GM18520 (cell line): ENCODE measurements at regions not wholly inside any gene's neighbourhood (a gene's known extent, or its start where the extent isn't known, plus 50 kb on each side); places are given as distances from the start of the nearest gene placed in this dataset.
"Not testable (repeated sequence)": the region's sequence is repeated elsewhere in the genome, so short reads cannot be mapped to it uniquely, and the experiment has no call there.

ENCODE experiments used
- ATAC-seq: cut with Tn5 transposase; IDR thresholded peaks from one replicate; pipeline ENCODE4 v1.9.1; 2021; ENCODE audit not compliant: unreplicated experiment

DNA sequence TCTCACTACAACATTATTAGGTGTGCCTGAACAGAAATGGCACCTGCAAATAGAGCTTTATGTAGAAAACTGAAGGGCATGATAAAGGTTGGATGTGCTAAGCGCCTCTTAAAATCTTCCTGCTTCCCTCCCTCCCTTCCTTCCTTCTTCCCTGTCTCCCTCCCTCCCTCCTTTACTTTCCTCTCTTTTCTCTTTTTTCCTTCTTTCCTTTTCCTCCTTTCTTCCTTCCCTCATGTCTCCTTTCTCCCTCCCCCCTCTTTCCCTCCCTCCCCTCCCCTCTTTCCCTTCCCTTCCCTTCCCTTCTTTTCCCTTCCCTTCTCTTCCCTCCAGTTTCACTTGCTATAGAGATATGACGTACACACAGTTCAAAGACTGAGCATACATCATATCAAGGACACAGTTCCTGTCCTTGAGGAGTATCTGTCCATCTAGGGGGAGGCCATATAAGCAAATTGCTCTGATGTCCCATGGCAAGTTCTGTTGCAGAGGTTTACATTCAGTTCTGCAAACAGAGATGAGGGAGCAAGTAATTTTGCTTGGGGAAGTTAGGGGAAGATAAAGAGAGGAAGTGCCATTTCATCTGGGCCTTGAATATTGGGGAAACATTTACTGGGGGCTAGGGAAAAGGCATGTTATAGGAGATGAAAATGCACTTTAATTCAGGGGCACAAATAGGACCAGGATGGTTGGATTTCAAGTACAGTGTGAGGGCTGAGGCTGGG is 79.0 kb upstream of the EEF1E1 start:
- ATAC-seq, result no peak

DNA sequence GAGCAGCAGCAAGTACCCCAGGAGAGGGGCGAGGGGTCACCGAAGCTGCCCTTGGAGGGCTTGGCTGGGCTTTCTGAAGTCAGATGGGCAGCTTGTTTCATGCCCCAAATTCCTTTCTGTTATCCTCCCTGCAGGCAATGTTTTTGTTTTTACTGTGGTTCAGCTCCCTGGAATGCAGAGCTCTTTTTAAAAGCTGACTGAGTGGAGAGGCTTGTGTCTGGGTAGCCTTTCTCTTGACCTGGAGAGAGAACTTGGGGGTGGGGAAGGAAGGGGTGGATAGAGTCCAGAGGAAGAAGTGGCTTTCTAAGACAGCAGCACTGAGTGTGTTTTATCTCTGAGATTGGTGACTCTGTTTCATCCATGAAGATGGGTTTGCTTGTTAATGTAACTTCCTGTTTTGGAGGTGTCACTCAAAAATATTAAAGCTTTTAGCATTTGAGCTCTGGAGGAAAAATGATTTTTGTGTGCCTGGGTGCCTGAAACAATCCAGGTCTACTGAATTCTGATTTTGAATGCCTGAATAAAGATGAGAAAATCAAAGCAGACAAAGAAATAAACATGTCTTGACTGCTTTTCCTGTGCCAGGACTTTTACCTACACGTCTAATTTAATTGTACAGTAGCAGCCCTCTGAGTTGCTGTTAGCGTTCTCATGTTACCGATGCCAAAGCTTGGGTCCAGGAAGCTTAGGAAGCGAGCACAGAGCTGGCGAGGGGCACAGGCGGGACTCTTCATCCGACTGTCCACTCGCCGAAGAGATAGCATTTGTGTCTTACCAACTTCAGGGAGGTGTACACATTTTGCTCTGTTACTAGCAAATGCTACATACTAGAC is 78.2 kb upstream of the EEF1E1 start:
- no peak for ATAC-seq

DNA sequence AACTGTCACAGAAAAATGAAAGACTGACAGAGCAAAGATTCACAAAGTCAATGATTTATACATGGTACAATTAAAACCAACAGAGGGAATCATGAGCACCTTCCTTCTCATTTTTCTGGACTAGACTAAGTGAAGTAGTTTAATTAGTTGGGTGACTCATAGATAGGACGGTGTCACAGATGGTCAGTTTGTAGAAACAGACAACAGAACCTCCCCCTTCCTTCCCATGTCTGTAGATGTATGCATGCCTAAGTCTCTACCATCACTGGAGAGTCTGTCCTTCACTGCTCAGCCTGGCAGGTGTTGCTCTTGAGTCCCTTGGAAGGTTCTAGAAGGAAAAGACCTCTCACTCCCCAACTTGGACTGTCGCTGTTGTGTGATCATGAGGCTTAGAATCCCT is 75.4 kb upstream of the EEF1E1 start:
- no peak for ATAC-seq

DNA sequence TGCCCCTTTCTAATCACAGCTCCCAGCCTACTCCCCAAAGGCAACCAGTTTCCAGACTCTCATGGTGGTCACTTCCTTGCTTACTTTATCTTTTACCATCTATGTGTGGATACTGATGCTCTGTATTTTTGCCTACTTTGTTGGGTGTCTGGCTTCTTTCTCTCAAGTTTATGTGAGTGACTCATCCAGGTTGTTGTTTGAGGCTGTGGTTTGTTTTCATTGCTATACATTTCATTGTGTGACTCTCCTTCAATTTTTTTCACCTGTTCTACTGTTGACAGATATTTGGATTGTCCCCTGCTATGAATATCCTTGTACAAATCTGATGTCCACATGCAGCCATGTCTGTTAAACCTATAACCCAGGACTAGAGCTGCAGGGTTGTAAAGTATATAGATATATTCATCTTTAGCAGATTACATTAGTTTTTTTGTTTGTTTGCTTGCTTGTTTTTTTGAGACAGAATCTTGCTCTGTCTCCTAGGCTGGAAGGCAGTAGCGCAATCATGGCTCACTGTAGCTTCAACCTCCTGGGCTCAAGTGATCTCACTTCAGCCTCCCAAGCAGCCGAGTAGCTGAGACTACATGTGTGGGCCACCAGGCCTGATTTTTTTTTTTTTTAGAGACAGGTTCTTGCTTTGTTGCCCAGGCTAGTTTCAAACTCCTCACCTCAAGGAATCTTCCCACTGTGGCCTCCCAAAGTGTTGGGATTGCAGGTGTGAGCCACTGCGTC is 72.9 kb upstream of the EEF1E1 start:
- no peak for ATAC-seq

DNA sequence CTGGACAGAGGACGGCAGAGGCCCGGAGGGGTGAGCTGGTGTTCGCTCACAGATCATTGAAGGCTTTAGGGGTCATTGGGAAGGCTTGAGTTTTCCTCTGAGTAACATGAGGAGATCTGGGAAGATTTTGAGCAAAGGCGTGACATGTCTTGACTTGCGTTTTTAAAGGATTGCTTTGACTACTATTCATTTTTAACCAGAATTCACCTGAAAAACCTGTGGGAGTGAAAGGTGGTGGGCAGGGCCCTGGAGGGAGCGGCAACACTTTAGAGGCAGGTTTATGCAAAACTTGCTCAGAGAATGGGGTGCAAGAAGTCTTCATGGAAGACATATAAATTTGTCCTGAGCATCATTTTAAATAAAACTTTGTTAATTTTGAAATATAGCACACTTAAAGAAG is 72.2 kb upstream of the EEF1E1 start:
- no peak for ATAC-seq

DNA sequence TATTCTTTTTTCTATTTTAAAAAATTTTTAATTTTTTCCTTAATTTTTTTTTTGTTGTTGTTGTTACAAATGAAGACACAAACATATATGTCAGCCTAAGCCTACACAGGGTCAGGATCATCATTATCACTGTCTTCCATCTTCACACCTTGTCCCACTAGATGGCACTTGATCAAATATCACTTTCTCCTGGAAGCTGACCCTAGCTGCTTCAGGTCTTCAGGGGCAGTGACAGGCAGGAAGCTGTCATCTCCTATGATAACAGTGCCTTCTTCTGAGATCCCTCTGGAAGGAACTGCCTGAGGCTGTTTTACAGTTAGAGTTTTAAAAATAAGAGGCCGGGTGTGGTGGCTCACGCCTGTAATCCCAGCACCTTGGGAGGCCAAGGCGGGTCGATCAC is 70.2 kb upstream of the EEF1E1 start:
- no peak for ATAC-seq

DNA sequence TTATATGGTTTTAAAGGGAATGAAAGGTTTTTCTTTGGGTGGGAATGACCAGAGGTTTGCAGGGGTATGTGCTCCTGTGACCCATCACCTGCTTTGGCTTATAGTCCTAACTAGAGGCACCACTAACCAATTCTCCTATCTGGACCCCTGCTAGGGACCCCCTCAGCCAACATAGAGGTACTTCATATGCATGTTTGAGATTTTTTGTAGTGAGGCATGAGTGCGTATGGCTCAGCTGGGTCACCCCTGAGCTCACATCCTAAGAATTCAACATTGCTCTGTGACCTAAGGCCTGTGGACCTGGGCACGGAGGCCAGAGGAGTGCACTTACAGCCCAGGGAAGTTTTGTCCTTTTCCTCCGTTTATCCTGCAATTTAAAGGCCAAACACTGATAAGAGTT is 68.4 kb upstream of the EEF1E1 start:
- no peak for ATAC-seq

DNA sequence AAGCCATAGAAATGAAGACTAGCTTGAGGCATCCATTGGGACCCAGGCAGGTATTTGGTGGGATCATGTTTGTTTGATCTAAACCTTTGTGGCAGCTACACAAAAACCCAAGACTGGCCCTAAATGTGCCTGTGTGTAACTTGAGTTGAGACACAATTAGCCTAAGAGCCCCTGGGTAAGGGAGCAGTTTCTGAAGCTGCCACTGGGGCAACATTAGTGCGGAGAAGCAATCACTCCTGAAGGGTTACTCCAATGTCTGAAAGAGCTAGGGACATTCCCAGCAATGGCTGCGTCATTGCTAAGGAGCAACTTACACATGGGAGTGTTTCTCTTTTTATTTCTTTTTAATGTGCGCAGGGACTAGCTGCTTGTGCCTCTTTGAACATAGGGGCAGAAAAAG is 67.9 kb upstream of the EEF1E1 start:
- no peak for ATAC-seq

DNA sequence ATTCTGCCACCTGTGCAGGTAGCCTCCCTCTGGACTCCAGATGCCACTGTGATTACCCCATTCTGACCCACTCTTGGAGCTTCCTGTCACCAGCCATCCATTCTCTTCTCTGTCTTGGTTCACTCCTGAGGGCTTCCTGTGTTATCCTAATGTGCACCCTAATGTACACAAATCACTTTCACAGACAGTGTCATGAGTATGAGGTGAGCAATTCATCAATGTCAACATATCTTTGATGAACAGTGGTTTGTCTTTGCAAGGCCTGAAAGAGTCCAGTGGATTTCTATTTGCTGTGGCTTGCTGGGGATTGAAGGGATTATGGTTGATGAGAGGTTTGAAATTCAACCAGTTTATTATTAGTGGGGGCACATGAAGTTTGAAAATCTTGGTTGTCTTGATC is 63.8 kb upstream of the EEF1E1 start:
- no peak for ATAC-seq

DNA sequence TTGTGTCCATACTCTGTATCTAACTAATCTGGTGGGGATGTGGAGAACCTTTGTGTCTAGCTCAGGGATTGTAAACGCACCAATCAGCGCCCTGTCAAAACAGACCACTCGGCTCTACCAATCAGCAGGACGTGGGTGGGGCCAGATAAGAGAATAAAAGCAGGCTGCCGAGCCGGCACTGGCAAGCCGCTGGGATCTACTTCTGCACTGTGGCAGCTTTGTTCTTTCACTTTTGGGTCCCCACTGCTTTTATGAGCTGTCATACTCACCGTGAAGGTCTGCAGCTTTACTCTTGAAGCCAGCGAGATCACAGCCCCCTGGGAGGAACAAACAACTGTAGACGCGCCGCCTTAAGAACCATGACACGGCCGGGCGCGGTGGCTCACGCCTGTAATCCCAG is 62.7 kb upstream of the EEF1E1 start:
- not testable (repeated sequence) for ATAC-seq

DNA sequence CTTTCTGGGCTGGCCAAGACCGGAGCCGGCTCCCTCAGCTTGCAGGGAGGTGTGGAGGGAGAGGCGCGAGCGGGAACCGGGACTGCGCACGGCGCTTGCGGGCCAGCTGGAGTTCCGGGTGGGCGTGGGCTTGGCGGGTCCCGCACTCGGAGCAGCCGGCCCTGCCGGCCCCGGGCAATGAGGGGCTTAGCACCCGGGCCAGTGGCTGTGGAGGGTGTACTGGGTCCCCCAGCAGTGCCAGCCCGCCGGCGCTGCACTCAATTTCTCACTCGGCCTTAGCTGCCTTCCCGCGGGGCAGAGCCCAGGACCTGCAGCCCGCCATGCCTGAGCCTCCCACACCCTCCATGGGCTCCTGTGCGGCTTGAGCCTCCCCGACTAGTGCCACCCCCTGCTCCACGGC is 61.9 kb upstream of the EEF1E1 start:
- not testable (repeated sequence) for ATAC-seq

DNA sequence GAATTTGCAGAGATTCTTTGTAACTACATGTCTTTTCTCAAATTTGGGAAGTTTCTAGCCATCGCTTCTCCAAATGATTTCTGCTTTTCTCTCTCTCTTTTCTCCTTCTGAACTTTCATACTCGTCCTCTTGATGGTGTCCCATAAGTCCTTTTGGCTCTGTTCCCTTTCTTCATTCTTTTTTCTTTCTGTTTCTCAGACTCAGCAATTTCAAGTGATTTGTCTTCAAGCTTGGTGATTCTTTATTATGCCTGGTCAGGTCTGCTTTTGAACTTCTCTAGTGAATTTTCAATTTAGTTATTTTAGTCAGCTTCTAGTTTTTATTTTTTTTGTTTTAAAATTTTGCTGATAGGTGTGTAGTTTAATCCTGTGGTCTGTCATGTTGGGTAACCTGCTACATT is 57.6 kb upstream of the EEF1E1 start:
- ATAC-seq, result no peak

DNA sequence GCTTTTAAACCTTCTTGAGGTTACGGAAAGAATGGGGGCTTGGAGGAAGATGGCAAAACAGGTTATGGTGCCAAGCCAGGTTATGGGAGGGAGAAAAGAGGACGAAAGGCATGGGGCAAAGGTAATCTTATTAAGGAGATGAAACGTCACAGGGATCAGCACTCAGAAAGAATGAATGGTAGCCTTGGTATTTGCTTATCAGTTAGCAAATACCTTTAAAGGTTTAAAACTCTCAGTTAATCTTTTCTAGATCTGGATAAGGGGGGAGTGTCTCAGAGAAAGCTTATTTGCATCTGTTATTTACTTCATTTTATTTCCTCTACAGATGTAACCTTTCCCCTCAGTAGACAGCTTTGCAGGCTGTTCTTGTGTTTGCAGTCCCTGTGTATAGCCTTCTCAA is 55.5 kb upstream of the EEF1E1 start:
- no peak for ATAC-seq

DNA sequence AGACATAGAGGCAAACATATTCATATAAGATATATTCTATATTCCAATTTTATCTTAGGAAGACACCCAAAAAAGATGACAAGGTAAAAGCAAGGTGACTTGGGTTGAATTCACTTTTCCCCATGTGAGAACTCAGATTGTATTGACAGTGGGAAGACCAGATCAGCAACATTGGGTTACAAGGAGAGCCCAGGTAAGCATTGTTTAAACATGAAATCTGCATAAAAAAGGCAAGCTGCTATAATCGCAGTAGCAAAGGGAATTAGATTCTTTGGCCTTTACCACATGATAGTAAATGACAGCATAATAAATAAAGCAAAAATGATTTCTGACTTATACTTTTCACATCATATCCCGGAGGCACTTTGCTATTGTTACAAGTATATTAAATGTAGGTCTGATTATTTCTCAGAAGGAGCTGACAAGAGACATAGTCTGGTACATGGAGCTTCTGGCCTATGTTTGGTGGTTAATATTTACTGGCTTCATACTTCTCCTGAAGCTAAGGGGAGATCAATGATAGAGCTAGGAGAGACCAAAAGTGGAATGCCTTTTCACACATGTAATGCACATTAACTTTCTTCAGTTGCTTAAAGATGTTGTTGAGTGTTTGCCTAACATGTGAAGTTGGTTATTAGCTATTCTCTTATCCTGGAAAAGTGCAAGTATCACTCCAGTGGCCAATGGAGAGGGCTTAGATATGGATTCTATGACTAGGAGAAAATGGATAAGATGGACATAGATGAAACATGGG is 53.1 kb upstream of the EEF1E1 start:
- no peak for ATAC-seq
